SK-N-SH treated with all-trans-retinoic acid at 6 μM for 48 hours (cell line): ENCODE measurements at regions not wholly inside any gene's neighbourhood (a gene's known extent, or its start where the extent isn't known, plus 50 kb on each side); places are given as distances from the start of the nearest gene placed in this dataset.

Source experiments
- ATAC-seq: fragments of 200-7000 bp; cut with Tn5 transposase; 3 replicates; pipeline ENCODE4 v1.9.1; 2020; ENCODE audit warnings: mild to moderate bottlenecking, moderate library complexity
- BACH2 ChIP-seq: fragments of 250-450 bp; sonication (Bioruptor Pico); IDR thresholded peaks from 2 replicates; pipeline ENCODE4 v1.9.0; 2021; ENCODE audit warnings: mild to moderate bottlenecking, borderline replicate concordance
- CSDC2 ChIP-seq: fragments of 250-450 bp; sonication (Bioruptor Pico); IDR thresholded peaks from 2 replicates; pipeline ENCODE4 v1.5.0; 2020; ENCODE audit warnings: mild to moderate bottlenecking, moderate library complexity
- ESRRG ChIP-seq: fragments of 250-450 bp; sonication (Bioruptor Pico); IDR thresholded peaks from 2 replicates; pipeline ENCODE4 v1.6.1; 2021; ENCODE audit warnings: mild to moderate bottlenecking
- GLIS3 ChIP-seq: fragments of 250-450 bp; sonication (Bioruptor Pico); IDR thresholded peaks from 2 replicates; pipeline ENCODE4 v1.5.0; 2020; ENCODE audit warnings: mild to moderate bottlenecking, moderate library complexity
- ISL1 ChIP-seq: fragments of 250-450 bp; sonication (Bioruptor Pico); IDR thresholded peaks from 2 replicates; pipeline ENCODE4 v2.1.2; 2022; ENCODE audit warnings: mild to moderate bottlenecking, moderate library complexity
- OSR1 ChIP-seq: fragments of 250-450 bp; sonication (Bioruptor Pico); IDR thresholded peaks from 2 replicates; pipeline ENCODE4 v1.8.0; 2022; ENCODE audit warnings: moderate library complexity, mild to moderate bottlenecking, inconsistent platforms
- PPARA ChIP-seq: fragments of 250-450 bp; sonication (Bioruptor Pico); IDR thresholded peaks from 2 replicates; pipeline ENCODE4 v1.5.0; 2020; ENCODE audit warnings: mild to moderate bottlenecking, borderline replicate concordance
- RARB ChIP-seq: fragments of 250-450 bp; sonication (Bioruptor Pico); IDR thresholded peaks from 2 replicates; pipeline ENCODE4 v1.8.0; 2021; ENCODE audit warnings: mild to moderate bottlenecking, moderate library complexity
- SNAI2 ChIP-seq: fragments of 250-450 bp; sonication (Bioruptor Pico); IDR thresholded peaks from 2 replicates; pipeline ENCODE4 v1.5.0; 2020; ENCODE audit warnings: mild to moderate bottlenecking, moderate library complexity
- TCF4 ChIP-seq: fragments of 250-450 bp; sonication (Bioruptor Pico); IDR thresholded peaks from 2 replicates; pipeline ENCODE4 v1.8.0; 2021; ENCODE audit warnings: mild to moderate bottlenecking, moderate library complexity, borderline replicate concordance
- TOX ChIP-seq: fragments of 250-450 bp; sonication (Bioruptor Pico); IDR thresholded peaks from 2 replicates; pipeline ENCODE4 v1.8.0; 2021; ENCODE audit warnings: mild to moderate bottlenecking, moderate library complexity, borderline replicate concordance
- ZC3H10 ChIP-seq: fragments of 250-450 bp; sonication (Bioruptor Pico); IDR thresholded peaks from 2 replicates; pipeline ENCODE4 v1.5.1; 2021; ENCODE audit warnings: mild to moderate bottlenecking, moderate library complexity
- ZFP3 ChIP-seq: fragments of 250-450 bp; sonication (Bioruptor Pico); IDR thresholded peaks from 2 replicates; pipeline ENCODE4 v1.5.0; 2020; ENCODE audit warnings: mild to moderate bottlenecking, moderate library complexity
- ZFP30 ChIP-seq: fragments of 450-650 bp; formaldehyde crosslinking; IDR thresholded peaks from 2 replicates; pipeline ENCODE4 v1.5.0; 2022; ENCODE audit warnings: mild to moderate bottlenecking, moderate library complexity
- ZNF70 ChIP-seq: fragments of 450-650 bp; formaldehyde crosslinking; IDR thresholded peaks from 2 replicates; pipeline ENCODE4 v1.5.0; 2020; ENCODE audit warnings: mild to moderate bottlenecking, moderate library complexity
- ZNF8 ChIP-seq: fragments of 450-650 bp; formaldehyde crosslinking; IDR thresholded peaks from 2 replicates; pipeline ENCODE4 v1.5.0; 2020; ENCODE audit warnings: mild to moderate bottlenecking, moderate library complexity
- TF ChIP-seq, protein P1 (sequence below): fragments of 250-450 bp; sonication (Bioruptor Pico); IDR thresholded peaks from 2 replicates; pipeline ENCODE4 v1.5.0; 2020; ENCODE audit warnings: mild to moderate bottlenecking, moderate library complexity
- TF ChIP-seq, protein P2 (sequence below): fragments of 250-450 bp; sonication (Bioruptor Pico); IDR thresholded peaks from 2 replicates; pipeline ENCODE4 v1.5.1; 2020; ENCODE audit warnings: low read depth, mild to moderate bottlenecking, moderate library complexity
- TF ChIP-seq, protein P3 (sequence below): fragments of 250-450 bp; sonication (Bioruptor Pico); IDR thresholded peaks from 2 replicates; pipeline ENCODE4 v1.8.0; 2020; ENCODE audit warnings: mild to moderate bottlenecking, moderate library complexity, borderline replicate concordance
- TF ChIP-seq, protein P4 (sequence below): fragments of 250-450 bp; sonication (Bioruptor Pico); IDR thresholded peaks from 2 replicates; pipeline ENCODE4 v1.5.1; 2021; ENCODE audit warnings: mild to moderate bottlenecking, moderate library complexity

DNA sequence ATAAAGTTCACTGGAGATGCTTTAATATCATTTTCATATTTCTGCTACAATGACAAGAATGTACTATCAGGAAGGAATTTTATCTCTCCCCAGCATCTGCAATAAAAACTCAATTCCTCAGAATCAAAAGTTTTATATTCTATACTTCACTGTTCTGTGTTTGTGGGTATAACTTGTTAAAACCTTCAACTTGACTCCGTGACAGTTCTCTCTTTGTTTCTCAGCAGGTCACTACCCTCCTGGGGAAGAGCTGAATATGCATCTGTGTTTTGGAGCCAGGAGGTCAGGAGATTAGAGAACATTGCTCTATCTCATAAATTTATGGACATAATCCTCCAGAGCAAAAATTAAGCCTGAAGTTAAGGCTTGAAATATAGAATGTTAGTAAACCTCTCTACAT is 411.4 kb downstream of the TRIB2 start:
- TF ChIP-seq, protein P1, sequence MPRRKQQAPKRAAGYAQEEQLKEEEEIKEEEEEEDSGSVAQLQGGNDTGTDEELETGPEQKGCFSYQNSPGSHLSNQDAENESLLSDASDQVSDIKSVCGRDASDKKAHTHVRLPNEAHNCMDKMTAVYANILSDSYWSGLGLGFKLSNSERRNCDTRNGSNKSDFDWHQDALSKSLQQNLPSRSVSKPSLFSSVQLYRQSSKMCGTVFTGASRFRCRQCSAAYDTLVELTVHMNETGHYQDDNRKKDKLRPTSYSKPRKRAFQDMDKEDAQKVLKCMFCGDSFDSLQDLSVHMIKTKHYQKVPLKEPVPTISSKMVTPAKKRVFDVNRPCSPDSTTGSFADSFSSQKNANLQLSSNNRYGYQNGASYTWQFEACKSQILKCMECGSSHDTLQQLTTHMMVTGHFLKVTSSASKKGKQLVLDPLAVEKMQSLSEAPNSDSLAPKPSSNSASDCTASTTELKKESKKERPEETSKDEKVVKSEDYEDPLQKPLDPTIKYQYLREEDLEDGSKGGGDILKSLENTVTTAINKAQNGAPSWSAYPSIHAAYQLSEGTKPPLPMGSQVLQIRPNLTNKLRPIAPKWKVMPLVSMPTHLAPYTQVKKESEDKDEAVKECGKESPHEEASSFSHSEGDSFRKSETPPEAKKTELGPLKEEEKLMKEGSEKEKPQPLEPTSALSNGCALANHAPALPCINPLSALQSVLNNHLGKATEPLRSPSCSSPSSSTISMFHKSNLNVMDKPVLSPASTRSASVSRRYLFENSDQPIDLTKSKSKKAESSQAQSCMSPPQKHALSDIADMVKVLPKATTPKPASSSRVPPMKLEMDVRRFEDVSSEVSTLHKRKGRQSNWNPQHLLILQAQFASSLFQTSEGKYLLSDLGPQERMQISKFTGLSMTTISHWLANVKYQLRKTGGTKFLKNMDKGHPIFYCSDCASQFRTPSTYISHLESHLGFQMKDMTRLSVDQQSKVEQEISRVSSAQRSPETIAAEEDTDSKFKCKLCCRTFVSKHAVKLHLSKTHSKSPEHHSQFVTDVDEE: no peak
- TF ChIP-seq, protein P2, sequence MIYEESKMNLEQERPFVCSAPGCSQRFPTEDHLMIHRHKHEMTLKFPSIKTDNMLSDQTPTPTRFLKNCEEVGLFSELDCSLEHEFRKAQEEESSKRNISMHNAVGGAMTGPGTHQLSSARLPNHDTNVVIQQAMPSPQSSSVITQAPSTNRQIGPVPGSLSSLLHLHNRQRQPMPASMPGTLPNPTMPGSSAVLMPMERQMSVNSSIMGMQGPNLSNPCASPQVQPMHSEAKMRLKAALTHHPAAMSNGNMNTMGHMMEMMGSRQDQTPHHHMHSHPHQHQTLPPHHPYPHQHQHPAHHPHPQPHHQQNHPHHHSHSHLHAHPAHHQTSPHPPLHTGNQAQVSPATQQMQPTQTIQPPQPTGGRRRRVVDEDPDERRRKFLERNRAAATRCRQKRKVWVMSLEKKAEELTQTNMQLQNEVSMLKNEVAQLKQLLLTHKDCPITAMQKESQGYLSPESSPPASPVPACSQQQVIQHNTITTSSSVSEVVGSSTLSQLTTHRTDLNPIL (CRISPR knock-in tag): no peak
- TF ChIP-seq BACH2 (CRISPR knock-in tag): no peak
- TF ChIP-seq ZFP30 (CRISPR knock-in tag): no peak
- TF ChIP-seq OSR1 (CRISPR knock-in tag): no peak
- no peak for TF ChIP-seq SNAI2 (CRISPR knock-in tag)
- no peak for TF ChIP-seq CSDC2
- TF ChIP-seq, protein P3, sequence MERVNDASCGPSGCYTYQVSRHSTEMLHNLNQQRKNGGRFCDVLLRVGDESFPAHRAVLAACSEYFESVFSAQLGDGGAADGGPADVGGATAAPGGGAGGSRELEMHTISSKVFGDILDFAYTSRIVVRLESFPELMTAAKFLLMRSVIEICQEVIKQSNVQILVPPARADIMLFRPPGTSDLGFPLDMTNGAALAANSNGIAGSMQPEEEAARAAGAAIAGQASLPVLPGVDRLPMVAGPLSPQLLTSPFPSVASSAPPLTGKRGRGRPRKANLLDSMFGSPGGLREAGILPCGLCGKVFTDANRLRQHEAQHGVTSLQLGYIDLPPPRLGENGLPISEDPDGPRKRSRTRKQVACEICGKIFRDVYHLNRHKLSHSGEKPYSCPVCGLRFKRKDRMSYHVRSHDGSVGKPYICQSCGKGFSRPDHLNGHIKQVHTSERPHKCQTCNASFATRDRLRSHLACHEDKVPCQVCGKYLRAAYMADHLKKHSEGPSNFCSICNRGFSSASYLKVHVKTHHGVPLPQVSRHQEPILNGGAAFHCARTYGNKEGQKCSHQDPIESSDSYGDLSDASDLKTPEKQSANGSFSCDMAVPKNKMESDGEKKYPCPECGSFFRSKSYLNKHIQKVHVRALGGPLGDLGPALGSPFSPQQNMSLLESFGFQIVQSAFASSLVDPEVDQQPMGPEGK: no peak
- no peak for TF ChIP-seq RARB (CRISPR knock-in tag)
- TF ChIP-seq TOX (CRISPR knock-in tag): no peak
- no peak for TF ChIP-seq ZC3H10 (CRISPR knock-in tag)
- TF ChIP-seq PPARA (CRISPR knock-in tag): no peak
- TF ChIP-seq ZNF70 (CRISPR knock-in tag): no peak
- TF ChIP-seq ISL1 (CRISPR knock-in tag): no peak
- TF ChIP-seq TCF4: no peak
- TF ChIP-seq, protein P4, sequence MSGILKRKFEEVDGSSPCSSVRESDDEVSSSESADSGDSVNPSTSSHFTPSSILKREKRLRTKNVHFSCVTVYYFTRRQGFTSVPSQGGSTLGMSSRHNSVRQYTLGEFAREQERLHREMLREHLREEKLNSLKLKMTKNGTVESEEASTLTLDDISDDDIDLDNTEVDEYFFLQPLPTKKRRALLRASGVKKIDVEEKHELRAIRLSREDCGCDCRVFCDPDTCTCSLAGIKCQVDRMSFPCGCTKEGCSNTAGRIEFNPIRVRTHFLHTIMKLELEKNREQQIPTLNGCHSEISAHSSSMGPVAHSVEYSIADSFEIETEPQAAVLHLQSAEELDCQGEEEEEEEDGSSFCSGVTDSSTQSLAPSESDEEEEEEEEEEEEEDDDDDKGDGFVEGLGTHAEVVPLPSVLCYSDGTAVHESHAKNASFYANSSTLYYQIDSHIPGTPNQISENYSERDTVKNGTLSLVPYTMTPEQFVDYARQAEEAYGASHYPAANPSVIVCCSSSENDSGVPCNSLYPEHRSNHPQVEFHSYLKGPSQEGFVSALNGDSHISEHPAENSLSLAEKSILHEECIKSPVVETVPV (CRISPR knock-in tag): no peak
- no peak for TF ChIP-seq ZNF8 (CRISPR knock-in tag)
- no peak for TF ChIP-seq ZFP3 (CRISPR knock-in tag)
- ATAC-seq: no peak

DNA sequence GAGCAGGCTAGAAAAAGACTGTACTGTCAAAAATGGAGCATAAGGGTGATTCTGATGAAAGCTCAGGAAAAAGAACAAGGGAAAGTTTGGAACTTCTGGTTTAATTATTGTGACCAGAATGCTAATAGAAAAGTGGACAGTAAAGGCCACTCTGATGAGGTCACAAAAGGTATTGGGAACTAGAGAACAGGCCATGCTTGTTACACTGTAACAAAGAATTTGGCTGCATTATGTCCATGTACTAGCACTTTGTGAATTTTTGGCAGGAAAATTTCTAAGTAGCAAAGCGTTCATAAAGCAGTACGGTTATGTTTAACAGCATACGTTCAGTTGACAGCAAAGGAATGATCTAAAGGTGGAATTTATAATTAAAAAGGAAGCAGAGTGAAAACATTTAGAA is 418.6 kb downstream of the TRIB2 start:
- no peak for ATAC-seq
- TF ChIP-seq, protein P1: no peak
- TF ChIP-seq SNAI2 (CRISPR knock-in tag) (no peak), ZFP3 (CRISPR knock-in tag) (no peak), RARB (CRISPR knock-in tag) (no peak), BACH2 (CRISPR knock-in tag) (no peak), ZNF70 (CRISPR knock-in tag) (no peak), TOX (CRISPR knock-in tag) (no peak), ISL1 (CRISPR knock-in tag) (no peak), PPARA (CRISPR knock-in tag) (no peak), ESRRG (CRISPR knock-in tag) (no peak), OSR1 (CRISPR knock-in tag) (no peak), GLIS3 (CRISPR knock-in tag) (no peak), ZC3H10 (CRISPR knock-in tag) (no peak), ZNF8 (CRISPR knock-in tag) (no peak), TCF4 (no peak)
- TF ChIP-seq, protein P3: no peak
- TF ChIP-seq, protein P4 (CRISPR knock-in tag): no peak
- TF ChIP-seq, protein P2 (CRISPR knock-in tag): no peak
- TF ChIP-seq, all 23 proteins: peak for 0
